DMS79 (cell line): ENCODE measurements at regions not wholly inside any gene's neighbourhood (a gene's known extent, or its start where the extent isn't known, plus 50 kb on each side); places are given as distances from the start of the nearest gene placed in this dataset.
A peak's percentile ranks its signal among the peaks of the same experiment; 100 is the strongest.

Experiments used
- DNase-seq: peaks from one replicate; lab custom pipeline; 2025; lab: John Stamatoyannopoulos, UW

DNA sequence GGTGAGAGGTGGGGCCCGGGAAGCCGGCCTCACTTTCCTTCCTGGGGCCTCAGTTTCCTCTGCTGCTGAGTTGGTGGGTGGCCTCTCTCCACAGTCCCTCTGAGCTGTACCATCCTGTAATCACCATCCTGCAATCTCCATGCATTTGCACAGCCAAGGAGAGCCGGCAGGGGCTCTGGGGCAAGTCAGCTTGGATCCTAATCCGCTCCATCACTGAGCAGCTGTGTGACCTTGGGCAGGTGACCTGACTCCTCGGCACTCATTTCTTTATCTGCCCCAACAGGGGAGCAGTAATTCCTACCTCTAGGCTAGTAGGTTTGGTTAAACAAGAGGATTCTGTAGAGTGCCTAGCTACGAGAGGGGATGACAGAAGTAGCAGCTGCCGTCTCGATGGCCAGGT is 88.2 kb upstream of the ZNF618 start:
- no peak for DNase-seq

DNA sequence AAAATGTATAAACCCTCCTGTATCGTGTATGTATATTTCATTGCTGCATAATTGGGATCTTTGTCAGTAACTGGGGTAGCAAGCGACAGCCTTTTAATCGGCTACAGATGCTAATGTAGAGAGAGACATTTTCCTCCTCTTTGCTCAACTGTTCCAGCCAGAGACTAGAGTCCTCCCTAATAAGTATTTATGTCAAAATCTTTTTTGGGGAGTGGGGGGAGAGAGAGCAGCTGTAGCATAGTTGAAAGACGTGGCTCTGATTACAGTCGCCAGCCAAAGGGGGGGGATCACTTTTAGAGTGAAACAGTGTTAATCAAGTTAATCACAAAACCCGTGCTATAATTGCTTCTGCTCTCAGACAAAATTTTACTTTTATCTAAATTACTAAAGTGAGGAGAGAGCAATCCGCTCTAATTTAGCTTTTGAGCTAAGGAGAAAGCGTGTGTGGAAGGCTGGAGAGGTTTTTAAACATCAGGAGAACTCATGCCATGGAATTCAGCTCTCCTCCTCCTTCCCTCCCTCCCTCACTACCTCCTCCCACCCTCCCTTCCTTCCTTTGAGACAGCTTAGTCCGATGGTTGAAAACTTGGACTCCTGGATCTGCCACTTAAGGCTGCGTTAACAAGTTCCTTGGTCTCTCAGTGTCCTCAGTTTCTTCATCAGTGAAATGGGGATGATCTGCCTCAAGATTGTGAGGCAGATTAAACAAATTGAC is 87.3 kb upstream of the ZNF618 start:
- DNase-seq = no peak

DNA sequence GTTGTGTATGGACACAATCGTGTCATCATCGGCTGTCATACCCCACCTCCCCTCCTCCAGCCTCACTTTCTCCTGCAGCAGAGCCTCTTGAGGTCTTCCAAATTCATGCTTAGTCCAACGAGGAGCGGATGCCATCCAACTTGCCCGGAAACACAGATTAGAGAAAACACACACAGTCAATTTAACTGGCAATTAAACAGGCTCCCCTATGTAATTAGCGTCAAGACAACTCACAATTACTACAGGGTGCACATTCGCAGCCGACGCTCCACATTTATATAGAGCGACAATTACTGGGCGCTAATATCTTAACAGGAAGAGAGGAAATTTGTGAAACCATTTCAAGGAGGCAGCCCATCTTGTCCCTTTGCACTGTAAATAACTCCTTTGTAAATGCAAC is 86.0 kb upstream of the ZNF618 start:
- no peak for DNase-seq

DNA sequence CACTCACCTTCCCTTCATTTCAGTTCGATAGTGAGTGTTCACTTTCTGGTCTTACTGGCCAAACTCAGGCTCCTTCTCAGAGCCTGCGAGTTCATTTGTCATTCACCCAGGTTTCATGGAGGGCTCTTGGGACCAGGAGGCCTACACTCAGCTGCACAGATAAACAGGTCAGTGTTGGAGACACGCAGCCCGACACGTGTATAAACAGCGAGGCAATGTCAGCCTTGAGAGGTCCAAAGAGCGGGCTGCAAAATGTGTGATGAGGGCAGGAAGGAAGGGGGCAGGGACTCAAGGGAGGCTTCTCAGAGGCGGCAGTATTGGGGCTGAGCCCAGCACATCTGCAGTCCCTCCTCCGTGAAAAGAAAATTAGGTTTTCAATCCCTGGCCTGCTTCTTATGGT is 82.6 kb upstream of the ZNF618 start:
- DNase-seq = no peak

DNA sequence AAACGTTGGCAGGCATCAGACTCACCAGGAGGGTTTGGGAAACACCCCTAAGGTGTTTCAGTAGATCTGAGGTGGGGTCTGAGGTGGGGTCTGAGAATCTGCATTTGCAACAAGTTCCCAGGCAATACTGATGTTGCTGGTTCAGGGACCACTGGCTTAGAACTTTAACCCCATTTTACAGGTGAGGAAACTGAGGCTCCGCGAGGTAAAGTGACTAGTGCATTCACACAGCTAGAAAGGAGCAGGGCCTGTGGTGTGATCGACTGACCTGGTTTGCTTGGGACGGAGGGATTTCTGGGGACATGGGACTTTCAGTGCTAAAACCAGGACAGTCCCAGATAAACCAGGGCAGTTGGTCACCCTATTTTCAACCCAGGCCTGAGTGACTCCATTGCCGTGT is 81.4 kb upstream of the ZNF618 start:
- DNase-seq = no peak

DNA sequence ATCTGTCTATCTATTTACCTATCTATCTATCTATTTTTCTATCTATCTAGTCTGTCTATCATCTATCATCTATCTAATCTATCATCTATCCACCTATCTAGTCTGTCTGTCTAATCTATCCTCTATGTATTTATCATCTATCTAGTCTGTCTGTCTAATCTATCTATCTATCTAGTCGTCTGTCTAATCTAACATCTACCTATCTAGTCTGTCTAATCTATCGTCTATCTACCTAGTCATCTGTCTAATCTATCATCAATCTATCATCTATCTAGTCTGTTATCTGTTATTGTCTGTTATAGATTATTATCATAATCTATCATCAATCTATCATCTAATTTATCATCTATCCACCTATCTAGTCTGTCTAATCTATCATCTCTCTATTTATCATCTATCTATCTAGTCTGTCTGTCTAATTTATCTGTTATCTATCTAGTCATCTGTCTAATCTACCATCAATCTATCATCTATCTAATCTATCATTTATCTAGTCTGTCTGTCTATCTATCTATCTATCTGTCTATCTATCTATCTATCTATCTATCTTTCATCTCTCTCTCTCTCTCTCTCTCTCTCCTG is 80.2 kb upstream of the ZNF618 start:
- no peak for DNase-seq

DNA sequence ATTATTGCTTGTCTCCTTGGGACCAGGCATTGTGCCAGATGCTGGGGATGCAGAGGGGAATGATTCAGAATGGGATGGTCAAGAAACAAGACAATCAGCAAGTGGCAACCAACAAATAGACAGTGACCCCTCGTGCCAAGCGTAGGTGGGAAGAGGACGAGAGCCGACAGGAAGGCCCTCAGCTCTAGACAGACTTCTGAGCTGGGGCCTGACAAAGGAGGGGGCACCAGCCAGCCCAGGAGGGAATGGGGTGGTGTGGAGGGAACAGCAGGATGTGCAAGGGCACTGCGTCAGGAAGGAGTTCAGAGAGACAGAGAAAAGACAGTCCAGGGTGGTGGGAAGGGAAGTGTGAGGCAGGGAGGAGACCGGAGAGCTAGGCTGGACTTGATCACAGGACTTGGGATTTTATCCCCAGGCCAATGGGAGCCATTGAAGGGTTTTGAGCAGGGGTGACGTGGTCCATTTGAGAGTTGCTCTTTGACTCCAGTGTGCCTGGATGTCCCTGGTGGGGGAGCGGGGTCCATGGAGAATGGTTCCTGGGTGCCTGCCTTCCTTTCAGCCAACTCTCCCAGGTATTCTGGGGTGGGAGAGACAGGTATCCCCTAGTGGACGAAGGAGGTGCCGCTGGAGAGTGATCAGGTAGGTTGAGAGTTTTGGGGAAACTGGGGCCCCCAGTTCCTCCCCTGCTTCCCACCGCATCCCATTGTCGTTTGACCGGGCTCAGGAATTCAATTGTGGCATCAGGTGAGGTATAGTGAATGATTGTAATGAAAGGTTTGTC is 79.3 kb upstream of the ZNF618 start:
- DNase-seq = no peak

DNA sequence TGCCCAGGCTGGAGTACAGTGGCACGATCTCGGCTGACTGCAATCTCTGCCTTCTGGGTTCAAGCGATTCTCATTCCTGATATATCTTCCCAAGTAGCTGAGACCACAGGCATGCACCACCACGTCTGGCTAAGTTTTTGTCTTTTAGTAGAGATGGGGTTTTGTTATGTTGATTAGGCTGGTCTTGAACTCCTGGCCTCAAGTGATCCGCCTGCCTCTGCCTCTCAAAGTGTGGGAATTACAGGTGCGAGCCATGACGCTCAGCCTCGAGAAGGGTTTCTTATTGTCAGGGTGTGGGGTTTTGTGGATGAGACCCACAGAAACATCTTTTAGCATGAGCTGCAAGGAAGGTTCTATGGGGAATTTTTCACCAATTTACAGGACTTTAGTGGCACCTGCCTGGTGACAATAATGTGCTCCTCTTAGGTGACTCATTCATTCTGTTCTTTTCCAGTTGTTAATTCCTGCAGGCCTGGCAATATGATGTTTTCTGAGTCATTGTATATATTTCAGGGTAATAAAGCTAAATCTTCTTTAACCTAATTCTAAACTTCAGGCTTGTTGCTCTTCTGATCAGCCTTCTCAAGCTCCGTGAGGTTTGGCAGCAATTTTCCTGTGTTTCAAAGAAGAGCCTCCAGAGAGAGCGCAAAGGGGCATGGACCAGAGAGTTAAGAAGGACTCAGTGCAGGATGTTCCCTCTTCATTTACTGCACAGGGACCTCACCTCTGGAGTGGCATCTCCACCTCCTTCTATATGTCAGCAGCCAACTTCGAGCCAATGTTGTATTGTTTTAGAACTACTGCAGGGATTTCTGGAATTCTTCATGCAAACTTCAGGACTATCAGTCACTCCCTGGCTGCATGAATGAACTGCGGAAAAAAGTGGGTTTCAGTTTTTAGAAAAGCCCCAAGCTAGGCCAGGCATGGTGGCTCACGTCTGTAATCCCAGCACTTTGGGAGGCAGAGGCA is 77.8 kb upstream of the ZNF618 start:
- no peak for DNase-seq

DNA sequence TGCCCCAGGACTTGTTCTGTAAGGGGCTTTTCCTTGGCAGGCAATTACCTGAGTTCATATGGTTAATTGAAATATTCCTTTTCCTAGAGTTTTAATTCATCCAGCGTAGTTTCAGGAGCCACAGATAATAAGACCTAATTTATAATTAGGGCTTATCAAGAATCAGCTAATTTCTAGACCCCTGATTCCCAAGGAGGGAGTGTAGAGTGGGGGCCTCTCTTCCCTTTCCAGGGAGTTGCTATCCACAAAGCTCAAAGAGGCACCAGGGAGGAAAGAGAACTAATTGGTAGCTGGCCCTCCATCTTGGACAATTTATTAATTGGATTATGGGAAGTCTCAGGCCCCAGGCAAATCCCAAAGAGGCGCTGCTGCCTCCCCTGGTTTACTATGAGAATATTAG is 75.8 kb upstream of the ZNF618 start:
- no peak for DNase-seq

DNA sequence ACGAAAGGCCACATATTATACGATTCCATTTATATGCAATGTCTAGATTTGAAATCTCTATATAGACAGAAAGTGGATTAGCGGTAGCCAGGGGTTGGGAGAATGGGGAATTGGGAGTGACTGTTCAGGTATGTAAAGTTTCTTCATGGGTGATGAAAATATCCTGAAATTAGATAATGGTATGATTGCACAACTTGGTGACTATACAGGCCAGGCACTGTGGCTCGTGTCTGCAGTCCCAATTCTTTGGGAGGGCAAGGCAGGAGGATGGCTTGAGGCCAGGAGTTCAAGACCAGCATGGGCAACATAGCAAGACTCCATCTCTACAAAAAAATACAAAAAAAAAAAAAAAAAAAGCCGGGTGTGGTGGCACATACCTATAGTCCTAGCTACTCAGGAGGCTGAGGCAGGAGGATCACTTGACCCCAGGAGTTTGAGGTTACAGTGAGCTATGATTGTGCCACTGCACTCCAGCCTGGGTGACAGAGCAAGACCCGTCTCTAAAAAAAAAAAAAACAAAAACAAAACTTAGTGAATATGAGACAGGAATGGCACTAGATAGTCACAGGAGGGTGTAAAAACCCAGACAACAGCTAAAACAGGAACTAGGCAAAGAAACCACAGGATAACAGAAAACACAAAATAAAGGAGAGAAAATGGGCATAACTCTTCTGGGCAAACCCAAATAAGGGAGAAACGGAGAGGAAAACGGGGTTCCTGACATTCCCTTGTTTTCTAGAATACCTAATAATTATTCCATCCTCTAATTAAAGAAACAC is 72.1 kb upstream of the ZNF618 start:
- no peak for DNase-seq

DNA sequence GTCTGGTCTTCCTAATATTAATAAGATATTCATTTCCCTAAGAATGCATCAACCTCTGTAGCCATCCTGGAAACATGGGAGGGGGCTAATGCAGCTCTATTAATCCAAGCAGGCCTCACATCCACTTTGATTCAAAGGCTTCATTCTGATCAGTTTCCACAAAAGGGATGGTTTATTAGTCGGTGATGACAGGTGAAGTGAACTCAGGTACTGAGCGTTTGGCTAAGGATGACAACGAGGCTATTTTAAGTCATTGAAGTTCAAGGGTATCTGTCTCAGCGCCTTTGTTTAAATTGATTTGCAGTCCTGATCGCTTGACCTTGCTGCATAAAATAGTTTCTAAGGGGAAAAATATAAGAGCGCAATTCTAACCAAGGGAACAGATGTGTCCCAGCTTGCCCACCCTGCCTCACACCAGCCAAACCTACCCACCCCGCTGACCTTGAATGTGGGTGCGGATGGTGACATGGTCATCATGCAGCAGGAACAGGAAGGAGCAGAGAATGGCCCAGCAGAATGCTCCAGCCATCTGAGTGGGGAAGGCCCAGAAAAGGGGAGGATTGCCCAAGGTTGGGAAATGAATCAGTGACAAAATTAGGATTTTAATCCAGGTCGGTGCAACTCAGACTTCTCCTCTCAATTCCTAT is 70.5 kb upstream of the ZNF618 start:
- DNase-seq = no peak

DNA sequence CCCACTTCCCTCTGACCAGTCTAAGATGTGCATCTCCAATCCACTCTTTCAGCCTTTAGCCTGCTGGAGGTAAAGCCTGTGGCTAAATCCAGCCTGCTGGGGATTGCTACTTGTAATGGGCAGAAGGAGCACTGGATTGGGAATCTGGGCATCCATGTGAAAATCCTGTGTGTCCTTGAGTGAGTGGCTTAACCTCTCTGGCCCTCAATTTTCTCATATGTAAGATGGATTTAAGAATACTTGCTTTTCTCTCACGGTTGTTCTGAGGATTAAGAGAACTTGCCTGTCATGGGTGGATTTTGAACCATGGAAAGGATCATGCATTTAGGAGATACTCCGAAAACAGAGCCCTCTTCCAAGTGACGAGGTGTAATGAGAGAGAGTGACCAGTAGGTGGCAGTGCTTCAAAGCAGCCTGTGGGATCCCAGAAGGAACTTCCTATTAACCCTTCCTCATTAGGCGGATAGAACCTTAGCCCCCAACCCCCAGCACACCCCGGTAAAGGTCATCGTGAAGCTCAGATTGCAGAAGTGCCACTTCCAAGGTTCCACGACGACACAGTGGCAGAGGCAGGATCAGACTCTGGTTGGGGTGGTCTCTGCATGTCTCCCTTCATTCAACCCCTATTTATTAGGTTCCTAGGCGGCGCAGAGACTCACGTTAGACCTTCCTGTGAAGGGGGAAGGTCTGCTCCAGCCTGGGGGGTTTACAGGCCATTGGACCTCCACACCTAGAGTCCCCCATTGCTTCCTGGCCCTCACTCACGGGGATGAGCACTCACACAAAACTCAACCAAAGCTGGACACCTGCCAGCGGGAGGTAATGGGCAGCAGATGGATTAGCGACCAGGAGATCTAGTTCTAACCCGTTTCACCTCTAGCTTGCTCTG is 68.7 kb upstream of the ZNF618 start:
- no peak for DNase-seq

DNA sequence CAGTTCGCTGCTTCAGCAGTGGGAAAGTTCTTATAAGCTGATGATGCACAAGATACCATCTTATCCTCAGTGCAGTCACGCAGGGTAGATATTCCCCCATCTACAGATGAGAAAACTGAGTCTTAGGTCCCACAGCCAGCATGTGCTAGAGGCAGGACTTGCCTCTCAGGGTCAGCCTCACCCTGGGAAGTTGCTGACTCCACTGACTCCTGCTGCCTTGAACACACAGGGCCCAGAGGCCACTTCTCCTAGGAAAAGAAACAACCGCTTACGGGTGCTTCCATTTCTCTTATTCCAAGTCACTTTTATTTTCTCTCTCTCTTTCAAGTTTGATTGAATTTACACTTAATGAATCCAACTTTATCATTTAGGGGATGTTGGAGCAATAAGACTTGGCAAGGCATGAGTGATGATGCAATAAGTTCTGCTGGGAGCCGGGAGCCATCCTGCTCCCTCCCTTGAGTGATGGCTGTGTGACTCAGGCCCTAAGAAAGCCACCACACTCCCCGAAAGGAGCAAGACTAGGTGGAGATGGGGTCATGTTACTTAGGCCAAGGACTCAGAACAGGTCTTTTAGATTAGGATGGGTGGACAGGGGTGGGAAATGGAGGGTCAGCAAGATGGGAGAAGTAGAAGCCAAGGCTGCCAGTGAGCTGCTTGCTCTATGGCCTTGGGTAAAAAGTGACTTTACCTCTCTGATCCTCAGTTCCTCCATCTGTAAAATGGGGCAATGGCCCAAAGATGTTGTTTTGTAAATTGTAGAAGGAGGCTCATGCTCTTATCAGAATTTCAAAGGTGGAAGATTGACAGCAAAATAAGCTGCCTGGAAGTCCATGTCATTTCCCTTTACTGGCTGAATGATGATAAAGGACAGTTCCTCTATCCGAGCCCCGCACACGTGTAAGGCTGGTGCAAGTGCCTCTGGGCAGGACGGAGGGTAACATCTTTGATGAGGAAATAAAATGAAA is 67.4 kb upstream of the ZNF618 start:
- no peak for DNase-seq

DNA sequence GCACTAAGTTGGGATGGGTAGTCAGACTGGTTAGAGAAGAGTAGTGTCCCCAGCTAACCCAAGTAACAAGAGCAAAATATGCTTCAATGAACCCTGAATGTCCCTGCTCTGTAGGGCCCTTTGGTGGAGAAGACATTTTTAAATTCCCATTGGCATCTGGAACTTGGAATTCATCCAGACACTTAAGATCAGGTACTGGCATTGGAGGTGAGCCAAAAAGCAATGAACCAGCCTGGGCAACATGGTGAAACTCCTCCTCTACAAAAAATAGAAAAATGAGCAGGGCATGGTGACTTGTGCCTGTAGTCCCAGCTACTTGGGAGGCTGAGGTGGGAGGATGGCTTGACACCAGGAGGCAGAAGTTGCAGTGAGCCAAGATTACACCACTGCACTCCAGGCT is 58.9 kb upstream of the ZNF618 start:
- DNase-seq = peak; percentile 63

DNA sequence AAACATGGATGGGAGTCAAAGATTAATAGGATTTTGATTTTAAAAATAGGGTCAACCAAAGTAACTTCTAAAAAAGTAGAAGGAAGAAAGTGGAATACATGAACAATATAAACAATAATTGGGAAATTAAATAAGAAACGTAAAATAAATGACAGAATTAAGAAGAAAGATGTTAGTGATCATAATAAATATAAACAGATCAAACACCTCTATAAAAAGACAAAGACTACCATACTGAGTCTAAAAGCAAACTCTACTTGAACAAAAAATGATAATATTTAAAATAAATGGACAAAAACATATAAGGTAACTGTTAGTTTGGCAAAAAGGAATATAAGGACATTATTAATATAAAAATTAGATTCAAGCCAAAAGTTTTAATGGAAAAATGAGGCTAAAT is 57.7 kb upstream of the ZNF618 start:
- no peak for DNase-seq

DNA sequence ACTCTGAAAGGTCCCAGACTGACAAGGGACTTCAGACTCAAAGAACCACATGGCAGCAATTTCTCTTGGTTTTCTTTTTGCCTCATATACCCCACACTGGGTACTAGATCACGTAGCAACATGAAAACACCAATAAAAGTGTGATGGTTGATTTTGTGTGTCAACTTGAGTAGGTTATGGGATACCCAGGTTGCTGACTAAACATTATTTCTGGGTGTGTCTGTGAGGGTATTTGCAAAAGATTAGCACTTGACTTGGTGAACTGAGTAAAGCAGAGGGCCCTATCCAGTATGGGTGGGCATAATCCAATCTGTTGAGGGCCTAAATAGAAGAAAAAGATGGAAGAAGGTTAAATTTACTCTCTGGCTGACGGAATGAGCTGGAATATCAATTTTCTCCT is 53.8 kb upstream of the ZNF618 start:
- no peak for DNase-seq

DNA sequence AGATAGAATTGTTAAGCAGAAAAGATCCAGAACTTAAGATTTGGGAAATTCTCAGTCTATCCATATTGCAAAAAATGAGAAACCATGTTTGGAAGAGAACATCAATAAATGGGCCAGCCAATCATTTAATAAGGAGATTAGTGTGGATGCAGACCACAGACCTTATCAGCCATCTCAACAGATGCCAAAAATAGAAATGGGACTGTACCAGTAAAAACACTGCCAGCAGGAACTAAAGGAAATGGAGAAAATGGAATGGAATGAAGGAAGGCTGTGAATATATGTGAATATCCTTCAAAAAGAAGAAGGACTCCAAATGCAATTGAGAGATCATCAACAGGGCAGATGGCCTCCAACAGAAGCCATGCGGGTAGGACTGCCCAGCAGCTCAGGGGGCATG is 52.7 kb upstream of the ZNF618 start:
- no peak for DNase-seq
